Endothelial cell (in vitro differentiated cells): ENCODE measurements at regions not wholly inside any gene's neighbourhood (a gene's known extent, or its start where the extent isn't known, plus 50 kb on each side); places are given as distances from the start of the nearest gene placed in this dataset.

Source experiments
- DNase-seq: peaks from one replicate; pipeline ENCODE4 v3.0.0; 2021; ENCODE audit warnings: low spot score
- H3K27ac Mint-ChIP-seq: one replicate; pipeline ENCODE4 v1.8.0; 2021; ENCODE audit warnings: mixed read lengths, inconsistent platforms; ENCODE audit not compliant: unreplicated experiment
- H3K27me3 Mint-ChIP-seq: one replicate; pipeline ENCODE4 v1.8.0; 2021; ENCODE audit warnings: mild to moderate bottlenecking, moderate library complexity, mixed read lengths, inconsistent platforms; ENCODE audit not compliant: unreplicated experiment
- H3K36me3 Mint-ChIP-seq: one replicate; pipeline ENCODE4 v1.8.0; 2021; ENCODE audit warnings: mild to moderate bottlenecking, low read depth, mixed read lengths, inconsistent platforms; ENCODE audit not compliant: unreplicated experiment
- H3K4me1 Mint-ChIP-seq: one replicate; pipeline ENCODE4 v1.8.0; 2021; ENCODE audit warnings: mild to moderate bottlenecking, mixed read lengths, inconsistent platforms; ENCODE audit not compliant: unreplicated experiment
- H3K4me3 Mint-ChIP-seq: one replicate; pipeline ENCODE4 v1.8.0; 2021; ENCODE audit warnings: mild to moderate bottlenecking, mixed read lengths, inconsistent platforms; ENCODE audit not compliant: unreplicated experiment
- H3K9me3 Mint-ChIP-seq: one replicate; pipeline ENCODE4 v1.8.0; 2021; ENCODE audit warnings: mixed read lengths, inconsistent platforms; ENCODE audit not compliant: unreplicated experiment
- TF ChIP-seq, protein P1 (sequence below): fragments of 200-600 bp; sonication (generic); IDR thresholded peaks from one replicate; pipeline ENCODE4 v1.5.0; 2021; ENCODE audit warnings: antibody characterized with exemption; ENCODE audit not compliant: unreplicated experiment

DNA sequence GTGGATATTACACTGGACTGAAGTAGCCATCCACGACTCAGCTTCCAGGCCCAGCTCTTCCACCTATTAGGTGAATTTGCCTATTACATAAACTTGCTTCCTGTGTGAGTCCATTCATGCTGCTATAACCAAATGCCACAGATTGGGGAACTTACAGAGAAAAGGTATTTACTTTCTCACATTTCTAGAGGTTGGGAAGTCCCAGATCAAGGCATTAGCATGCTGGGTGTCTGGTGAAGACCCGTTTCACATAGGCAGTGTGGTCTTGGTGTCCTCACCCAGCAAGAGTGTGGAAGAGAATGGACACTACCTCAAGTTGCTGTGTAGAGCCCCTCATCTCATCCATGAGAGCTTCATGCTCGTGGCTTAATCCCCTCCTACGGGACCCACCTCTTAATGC, 282.6 kb downstream of the IRX1 start:
- Mint-ChIP-seq H3K4me1 (no peaks in the 10 kb centered on the region), H3K27ac (no peak overlapping the region), H3K36me3 (peaks cover 4% of the 10 kb centered on the region), H3K27me3 (peaks cover 3% of the 10 kb centered on the region), H3K9me3 (peaks cover 2% of the 10 kb centered on the region), H3K4me3 (no peak overlapping the region)
- DNase-seq: no peak
- TF ChIP-seq, protein P1, sequence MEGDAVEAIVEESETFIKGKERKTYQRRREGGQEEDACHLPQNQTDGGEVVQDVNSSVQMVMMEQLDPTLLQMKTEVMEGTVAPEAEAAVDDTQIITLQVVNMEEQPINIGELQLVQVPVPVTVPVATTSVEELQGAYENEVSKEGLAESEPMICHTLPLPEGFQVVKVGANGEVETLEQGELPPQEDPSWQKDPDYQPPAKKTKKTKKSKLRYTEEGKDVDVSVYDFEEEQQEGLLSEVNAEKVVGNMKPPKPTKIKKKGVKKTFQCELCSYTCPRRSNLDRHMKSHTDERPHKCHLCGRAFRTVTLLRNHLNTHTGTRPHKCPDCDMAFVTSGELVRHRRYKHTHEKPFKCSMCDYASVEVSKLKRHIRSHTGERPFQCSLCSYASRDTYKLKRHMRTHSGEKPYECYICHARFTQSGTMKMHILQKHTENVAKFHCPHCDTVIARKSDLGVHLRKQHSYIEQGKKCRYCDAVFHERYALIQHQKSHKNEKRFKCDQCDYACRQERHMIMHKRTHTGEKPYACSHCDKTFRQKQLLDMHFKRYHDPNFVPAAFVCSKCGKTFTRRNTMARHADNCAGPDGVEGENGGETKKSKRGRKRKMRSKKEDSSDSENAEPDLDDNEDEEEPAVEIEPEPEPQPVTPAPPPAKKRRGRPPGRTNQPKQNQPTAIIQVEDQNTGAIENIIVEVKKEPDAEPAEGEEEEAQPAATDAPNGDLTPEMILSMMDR: no peak

DNA sequence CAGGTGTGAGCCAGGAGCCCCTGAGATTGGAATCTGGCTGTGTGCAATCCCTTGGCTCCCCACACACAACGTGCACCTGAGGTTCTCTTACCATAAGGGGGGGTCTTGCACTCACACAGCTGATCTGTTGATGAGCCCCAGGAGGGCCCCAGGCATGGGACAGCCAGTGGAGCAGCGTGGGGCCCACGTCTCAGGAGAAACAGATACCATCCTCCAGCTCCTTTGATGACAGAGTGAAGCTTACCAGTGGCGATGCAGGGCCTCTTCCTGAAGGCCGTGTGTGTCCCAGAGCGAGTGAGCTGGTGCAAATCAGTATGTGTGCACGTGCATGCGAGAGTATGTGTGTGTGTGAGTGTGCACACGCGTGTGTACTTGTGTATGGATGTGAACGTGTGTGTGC, 287.4 kb downstream of the IRX1 start:
- peaks cover 3% of the 10 kb centered on the region for H3K27me3 Mint-ChIP-seq
- no peak overlapping the region for H3K4me3 Mint-ChIP-seq
- TF ChIP-seq, protein P1: no peak
- H3K36me3 Mint-ChIP-seq: peaks cover 4% of the 10 kb centered on the region
- no peak overlapping the region for H3K27ac Mint-ChIP-seq
- DNase-seq: no peak
- peaks cover 3% of the 10 kb centered on the region for H3K9me3 Mint-ChIP-seq
- H3K4me1 Mint-ChIP-seq: no peaks in the 10 kb centered on the region

DNA sequence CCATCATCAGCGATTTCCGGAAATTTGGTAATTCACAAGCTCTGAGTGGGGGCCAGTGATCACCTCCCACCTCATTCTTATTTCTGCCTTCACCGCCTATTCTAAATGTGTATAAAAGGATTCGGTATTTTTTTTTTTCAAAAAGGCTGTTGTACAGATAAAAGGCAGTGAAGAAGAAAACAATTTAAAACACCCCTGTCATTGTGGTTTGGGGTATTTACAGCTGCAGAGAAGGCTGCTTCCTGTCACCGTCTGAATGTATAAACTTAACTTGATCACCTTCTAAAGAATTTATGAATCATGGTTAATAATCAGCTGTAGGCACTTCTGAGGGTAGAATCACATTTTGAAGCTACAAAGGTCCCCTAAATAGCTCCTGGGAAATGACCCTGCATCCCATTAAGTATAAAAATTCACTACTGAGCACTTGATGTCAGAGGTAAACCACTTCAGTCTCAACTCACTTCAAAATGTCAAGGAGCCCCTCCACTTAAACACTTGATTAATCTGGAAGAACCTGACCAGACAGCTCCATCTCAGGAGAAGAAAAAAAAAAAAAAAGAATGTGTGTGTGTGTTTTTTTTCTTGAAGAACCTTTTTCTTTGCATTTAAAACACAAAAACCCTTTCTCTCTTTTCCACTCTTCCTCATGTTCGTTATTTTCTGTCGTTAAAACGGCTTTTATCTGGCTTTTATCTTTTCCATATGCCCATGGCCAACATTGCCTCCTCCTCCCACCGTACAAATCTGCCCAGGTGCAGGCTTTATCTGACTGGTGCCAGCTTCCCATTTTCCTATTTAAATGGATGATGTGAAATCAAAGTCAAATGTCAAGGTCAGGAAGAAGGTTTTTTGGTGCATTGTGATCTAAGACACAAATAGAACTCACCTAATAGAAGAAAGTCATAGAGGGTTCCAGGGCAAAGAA, 291.2 kb downstream of the IRX1 start:
- Mint-ChIP-seq H3K9me3 (peaks cover 9% of the 10 kb centered on the region), H3K4me1 (no peaks in the 10 kb centered on the region), H3K4me3 (no peak overlapping the region), H3K27ac (no peak overlapping the region), H3K36me3 (peaks cover 3% of the 10 kb centered on the region), H3K27me3 (no peaks in the 10 kb centered on the region)
- no peak for DNase-seq
- TF ChIP-seq, protein P1: no peak

DNA sequence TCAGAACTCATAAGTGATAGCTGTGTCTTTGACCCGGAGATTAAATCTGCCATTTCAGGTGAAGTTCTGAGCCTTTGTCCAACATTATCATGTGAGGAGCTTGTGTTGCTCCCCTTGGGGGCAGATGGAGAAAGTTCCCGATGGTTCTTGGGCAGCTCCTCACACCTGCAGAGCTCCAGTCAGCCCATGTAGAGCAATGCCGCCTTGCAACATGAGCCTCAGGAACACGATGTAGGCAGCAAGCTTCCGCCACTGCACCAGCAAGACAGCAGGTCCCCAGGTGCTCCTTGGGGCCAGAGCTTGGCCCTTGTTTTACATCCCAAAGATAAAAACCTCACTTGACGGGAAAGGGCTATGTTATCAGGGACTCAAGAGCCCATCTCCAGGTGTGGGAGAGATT, 292.7 kb downstream of the IRX1 start:
- H3K4me3 Mint-ChIP-seq: no peak overlapping the region
- no peaks in the 10 kb centered on the region for H3K27me3 Mint-ChIP-seq
- H3K4me1 Mint-ChIP-seq: no peaks in the 10 kb centered on the region
- H3K36me3 Mint-ChIP-seq: no peaks in the 10 kb centered on the region
- no peak for DNase-seq
- TF ChIP-seq, protein P1: no peak
- H3K9me3 Mint-ChIP-seq: peaks cover 14% of the 10 kb centered on the region
- no peak overlapping the region for H3K27ac Mint-ChIP-seq

DNA sequence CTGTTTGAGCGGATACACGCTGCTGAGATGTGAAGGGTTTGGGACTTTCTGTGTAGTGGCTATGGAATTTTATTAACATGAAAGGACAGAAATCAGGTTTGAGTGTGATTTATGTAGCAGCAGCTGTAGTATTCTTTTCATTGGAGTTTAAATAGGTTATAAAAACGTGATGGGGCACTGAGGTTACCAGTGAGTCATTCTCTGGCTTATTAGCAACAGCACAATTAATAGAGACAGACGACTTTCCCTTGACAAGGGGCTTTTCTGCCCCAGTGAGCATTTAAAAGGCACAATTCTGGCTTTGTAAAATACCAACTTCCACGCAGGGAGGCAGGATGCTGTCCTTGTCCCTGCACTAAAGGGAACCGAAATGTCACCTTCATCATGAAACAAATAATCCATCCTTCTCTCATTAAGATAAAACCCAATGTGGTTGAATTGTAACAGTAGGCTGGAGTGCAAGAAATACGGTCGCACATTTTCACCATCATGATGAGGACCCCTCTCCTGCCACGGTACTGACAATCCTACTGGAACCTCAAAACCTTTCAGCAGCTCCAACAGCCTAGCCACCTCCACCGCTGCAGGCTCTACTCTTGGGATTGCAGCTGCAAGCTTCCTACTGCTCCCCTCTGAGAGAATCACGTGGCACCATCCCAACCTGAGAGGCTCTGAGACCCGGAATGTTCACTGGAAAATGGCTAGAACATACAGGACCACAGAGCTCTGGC, 293.9 kb downstream of the IRX1 start:
- no peaks in the 10 kb centered on the region for H3K4me1 Mint-ChIP-seq
- no peak for DNase-seq
- H3K9me3 Mint-ChIP-seq: peaks cover 14% of the 10 kb centered on the region
- TF ChIP-seq, protein P1: no peak
- no peak overlapping the region for H3K27ac Mint-ChIP-seq
- no peaks in the 10 kb centered on the region for H3K27me3 Mint-ChIP-seq
- H3K36me3 Mint-ChIP-seq: no peaks in the 10 kb centered on the region
- no peak overlapping the region for H3K4me3 Mint-ChIP-seq
